Liver (tissue), 3 donors: ENCODE measurements at regions not wholly inside any gene's neighbourhood (a gene's known extent, or its start where the extent isn't known, plus 50 kb on each side); places are given as distances from the start of the nearest gene placed in this dataset.

Source experiments
- ATF3 ChIP-seq: IDR thresholded peaks from 2 replicates; pipeline ENCODE4 v1.6.1; 2016; ENCODE audit warnings: antibody characterized with exemption
- CTCF ChIP-seq: fragments of 150-350 bp; IDR thresholded peaks from 2 replicates; pipeline ENCODE4 v1.5.1; 2017; ENCODE audit warnings: improper control_type of control experiment, low read depth, low read length; ENCODE audit not compliant: missing input control
- FOXA1 ChIP-seq: IDR thresholded peaks from 2 replicates; pipeline ENCODE4 v1.6.1; 2016; ENCODE audit warnings: antibody characterized with exemption
- GABPA ChIP-seq, 2 donors: IDR thresholded peaks in 1 of 2; conservative IDR thresholded peaks in 1 of 2; 2 replicates each; pipeline ENCODE4 v1.6.1; 2016; ENCODE audit warnings: antibody characterized with exemption in 2 of 2, mild to moderate bottlenecking in 1 of 2, moderate library complexity in 1 of 2
- HNF4A ChIP-seq, 2 donors: conservative IDR thresholded peaks; 2 replicates each; pipeline ENCODE4 v1.6.1; 2016; ENCODE audit warnings: antibody characterized with exemption in 2 of 2, mild to moderate bottlenecking in 2 of 2
- JUND ChIP-seq, 2 donors: IDR thresholded peaks; 2 replicates each; pipeline ENCODE4 v1.6.1; 2016; ENCODE audit warnings: antibody characterized with exemption in 2 of 2
- MAX ChIP-seq: IDR thresholded peaks from 2 replicates; pipeline ENCODE4 v1.6.1; 2016; ENCODE audit warnings: antibody characterized with exemption
- NR2F2 ChIP-seq: IDR thresholded peaks from 2 replicates; pipeline ENCODE4 v1.6.1; 2016; ENCODE audit warnings: antibody characterized with exemption
- RAD21 ChIP-seq, 2 donors: IDR thresholded peaks; 2 replicates each; pipeline ENCODE4 v1.6.1; 2016; ENCODE audit warnings: antibody characterized with exemption in 2 of 2, mild to moderate bottlenecking in 2 of 2
- REST ChIP-seq: IDR thresholded peaks from 2 replicates; pipeline ENCODE4 v1.6.1; 2016; ENCODE audit warnings: antibody characterized with exemption, mild to moderate bottlenecking
- SP1 ChIP-seq: IDR thresholded peaks from 2 replicates; pipeline ENCODE4 v1.6.1; 2018; ENCODE audit warnings: antibody characterized with exemption, mild to moderate bottlenecking
- TAF1 ChIP-seq: conservative IDR thresholded peaks from 2 replicates; pipeline ENCODE4 v1.6.1; 2016; ENCODE audit warnings: antibody characterized with exemption, mild to moderate bottlenecking
- YY1 ChIP-seq: IDR thresholded peaks from 2 replicates; pipeline ENCODE4 v1.6.1; 2016; ENCODE audit warnings: antibody characterized with exemption, mild to moderate bottlenecking
- ZBTB33 ChIP-seq: IDR thresholded peaks from 2 replicates; pipeline ENCODE4 v1.6.1; 2016; ENCODE audit warnings: antibody characterized with exemption
- donor health status: healthy.
- donor health status: healthy.

- no peak for TF ChIP-seq JUND (IDR thresholded peaks at IDR 0.05)
- no peak for TF ChIP-seq REST
- TF ChIP-seq TAF1: no peak
- no peak for TF ChIP-seq CTCF
- TF ChIP-seq YY1: no peak
- no peak for TF ChIP-seq RAD21 (IDR thresholded peaks at IDR 0.05)
- TF ChIP-seq HNF4A (conservative IDR thresholded peaks at IDR 0.05): no peak
- no peak for TF ChIP-seq NR2F2
- TF ChIP-seq ZBTB33: no peak
- no peak for TF ChIP-seq MAX
- TF ChIP-seq ATF3: no peak
- no peak for TF ChIP-seq GABPA (IDR thresholded peaks at IDR 0.05 in 1 of 2, conservative IDR thresholded peaks at IDR 0.05 in 1 of 2)
- no peak for TF ChIP-seq SP1
- TF ChIP-seq FOXA1: no peak
Measured at GRCh38 chr16:85366031-85366763, 246.9 kb upstream of the GSE1 start.
